ENCODE measurements at regions not wholly inside any gene's neighbourhood (a gene's known extent, or its start where the extent isn't known, plus 50 kb on each side); places are given as distances from the start of the nearest gene placed in this dataset.

- no peak for TF ChIP-seq ZBTB33 (IDR thresholded peaks at IDR 0.05; ENCODE audit: borderline replicate concordance, low read depth)
Measured at GRCh38 chr1:232865102-232865931, 60.1 kb downstream of the MAP10 start (continued).

GRCh38 chr1:232868793-232869491, 63.7 kb downstream of the MAP10 start:
- ChIA-PET POLR2A (interaction anchor here (0.9 kb wide), 1 partner anchor 9 kb away, joined by 3 read pairs; no protein-coding TSS in a partner anchor), CTCF (interaction anchor here (1.0 kb wide), 1 partner anchor 11 kb away, joined by 7 read pairs; no protein-coding TSS in a partner anchor)
- H2AFZ ChIP-seq (ENCODE audit: low read depth): no peak overlapping the region
- no peaks in the 10 kb centered on the region for H3F3A ChIP-seq (replicated peaks; ENCODE audit: insufficient read depth)
- no peaks in the 10 kb centered on the region for H3K79me2 ChIP-seq (ENCODE audit: insufficient read depth)
- H3K9ac ChIP-seq: no peak overlapping the region
- H3K9me2 ChIP-seq: no peaks in the 10 kb centered on the region
- no peak overlapping the region for H3K27ac ChIP-seq (ENCODE audit: low read depth in 2 of 2, low read length in 1 of 2)
- WGBS (ENCODE audit: low lambda C conversion rate): 16% methylated on average over 6 of the region's 6 CpGs
- peaks cover 0 to 30% of the 10 kb centered on the region in 2 experiments; a peak in 2 of 4 replicates for H3K4me1 ChIP-seq (ENCODE audit: control insufficient read depth in 1 of 2, insufficient read depth in 2 of 2, low read depth in 1 of 2, low read length in 1 of 2)
- H3K9me3 ChIP-seq: no peaks in the 10 kb centered on the region
- H3K4me2 ChIP-seq: no peak overlapping the region
- no peaks in the 10 kb centered on the region for H3K36me3 ChIP-seq (replicated peaks in 1 of 2; ENCODE audit: control insufficient read depth in 1 of 2, insufficient read depth in 2 of 2, low read length in 1 of 2)
- peak; percentile 73 for DNase-seq
- H3K4me3 ChIP-seq (ENCODE audit: low read depth in 2 of 2, low read length in 1 of 2): no peak overlapping the region
- no peaks in the 10 kb centered on the region for H3K27me3 ChIP-seq (ENCODE audit: insufficient read depth)
- H4K20me1 ChIP-seq (ENCODE audit: insufficient read depth): no peaks in the 10 kb centered on the region
- TF ChIP-seq TAF1 (IDR thresholded peaks at IDR 0.05; ENCODE audit: borderline replicate concordance, low read depth, low read length) (no peak), TEAD4 (IDR thresholded peaks at IDR 0.05; ENCODE audit: borderline replicate concordance, insufficient read depth) (no peak), YY1 (IDR thresholded peaks at IDR 0.05; ENCODE audit: low read depth) (no peak), RAD21 (IDR thresholded peaks at IDR 0.05; ENCODE audit: low read length) (no peak), CTCF (IDR thresholded peaks at IDR 0.05) (no peak), MXI1 (IDR thresholded peaks at IDR 0.05; ENCODE audit: low read depth, low read length) (no peak), RCOR1 (IDR thresholded peaks at IDR 0.05; ENCODE audit: low read length) (peak; percentile 92), NFIC (IDR thresholded peaks at IDR 0.05; ENCODE audit: borderline replicate concordance) (peak; percentile 63; the same call in 1 of the 2 replicates), CHD2 (IDR thresholded peaks at IDR 0.05; ENCODE audit: low read length, partially characterized antibody) (peak; percentile 73), EP300 (IDR thresholded peaks at IDR 0.05; ENCODE audit: borderline replicate concordance in 1 of 2, low read depth in 1 of 2, low read length in 1 of 2) (peak; percentile 11 to 75; a peak in 1 of 4 replicates), GATA2 (CRISPR knock-in tag; IDR thresholded peaks at IDR 0.05) (peak; percentile 17; the same call in 1 of the 2 replicates), PBX3 (IDR thresholded peaks at IDR 0.05) (no peak), IRF3 (IDR thresholded peaks at IDR 0.05; ENCODE audit: low read depth, low read length) (no peak), SMC3 (IDR thresholded peaks at IDR 0.05; ENCODE audit: low read depth, low read length) (no peak), MAX (IDR thresholded peaks at IDR 0.05; ENCODE audit: low read depth) (no peak), GABPA (IDR thresholded peaks at IDR 0.05; ENCODE audit: low read depth) (no peak), USF1 (IDR thresholded peaks at IDR 0.05; ENCODE audit: borderline replicate concordance, low read depth) (no peak), SIN3A (IDR thresholded peaks at IDR 0.05; ENCODE audit: borderline replicate concordance, low read depth, low read length) (no peak), ZBTB33 (IDR thresholded peaks at IDR 0.05; ENCODE audit: borderline replicate concordance, low read depth) (no peak)

Measured in SK-N-SH (cell line).